ENCODE measurements at regions not wholly inside any gene's neighbourhood (a gene's known extent, or its start where the extent isn't known, plus 50 kb on each side); places are given as distances from the start of the nearest gene placed in this dataset.

- TF ChIP-seq CTCF (conservative IDR thresholded peaks at IDR 0.05; ENCODE audit: low read depth, low read length), result no peak
- no peak overlapping the region for H3K4me3 ChIP-seq (ENCODE audit: low read length)
- no peak for DNase-seq (ENCODE audit: low read depth)
Observed at GRCh38 chr13:81539643-81540150, 1198.8 kb upstream of the SPRY2 start.

GRCh38 chr13:81498969-81499368 is 1158.0 kb upstream of the SPRY2 start:
- DNase-seq (ENCODE audit: low read depth), result no peak
- TF ChIP-seq CTCF (conservative IDR thresholded peaks at IDR 0.05; ENCODE audit: low read depth, low read length), result no peak
- no peak overlapping the region for H3K4me3 ChIP-seq (ENCODE audit: low read length)

GRCh38 chr13:81493144-81493543 is 1152.2 kb upstream of the SPRY2 start:
- no peak overlapping the region for H3K4me3 ChIP-seq (ENCODE audit: low read length)
- DNase-seq (ENCODE audit: low read depth), result no peak
- TF ChIP-seq CTCF (conservative IDR thresholded peaks at IDR 0.05; ENCODE audit: low read depth, low read length), result no peak

GRCh38 chr13:81492449-81492848 is 1151.5 kb upstream of the SPRY2 start:
- no peak for DNase-seq (ENCODE audit: low read depth)
- no peak for TF ChIP-seq CTCF (conservative IDR thresholded peaks at IDR 0.05; ENCODE audit: low read depth, low read length)
- H3K4me3 ChIP-seq (ENCODE audit: low read length), result no peak overlapping the region

- no peak overlapping the region for H3K4me3 ChIP-seq (ENCODE audit: low read length)
- no peak for DNase-seq (ENCODE audit: low read depth)
- TF ChIP-seq CTCF (conservative IDR thresholded peaks at IDR 0.05; ENCODE audit: low read depth, low read length), result no peak
Observed at GRCh38 chr13:81488021-81488420, 1147.1 kb upstream of the SPRY2 start.

- peak; percentile 6 for DNase-seq (ENCODE audit: low read depth)
- H3K4me3 ChIP-seq (ENCODE audit: low read length), result no peak overlapping the region
- TF ChIP-seq CTCF (conservative IDR thresholded peaks at IDR 0.05; ENCODE audit: low read depth, low read length), result peak; percentile 69
Observed at GRCh38 chr13:81487151-81487550, 1146.2 kb upstream of the SPRY2 start.

GRCh38 chr13:81480634-81481033 is 1139.7 kb upstream of the SPRY2 start:
- H3K4me3 ChIP-seq (ENCODE audit: low read length), result no peak overlapping the region
- no peak for DNase-seq (ENCODE audit: low read depth)
- no peak for TF ChIP-seq CTCF (conservative IDR thresholded peaks at IDR 0.05; ENCODE audit: low read depth, low read length)
